DOHH2 (cell line): ENCODE measurements at regions not wholly inside any gene's neighbourhood (a gene's known extent, or its start where the extent isn't known, plus 50 kb on each side); places are given as distances from the start of the nearest gene placed in this dataset.

Experiments used
- CTCF ChIP-seq: fragments of 200-600 bp; sonication (generic); IDR thresholded peaks from one replicate; pipeline ENCODE4 v1.5.1; 2014; ENCODE audit warnings: antibody characterized with exemption, mild to moderate bottlenecking, low read depth, low read length; ENCODE audit not compliant: poor library complexity, severe bottlenecking
- EZH2phosphoT487 ChIP-seq: fragments of 200-600 bp; sonication (generic); IDR thresholded peaks from 2 replicates; pipeline ENCODE4 v1.6.1; 2017; ENCODE audit warnings: borderline replicate concordance, mild to moderate bottlenecking, antibody characterized with exemption, low read length, moderate library complexity, mixed read lengths

- TF ChIP-seq CTCF = no peak
- TF ChIP-seq EZH2phosphoT487 = no peak
These were observed 344.9 kb downstream of the ZNF326 start for GRCh38 chr1:90339811-90340210.
